Kidney (tissue), 13 donors: ENCODE measurements at regions not wholly inside any gene's neighbourhood (a gene's known extent, or its start where the extent isn't known, plus 50 kb on each side); places are given as distances from the start of the nearest gene placed in this dataset.

Experiments
- DNase-seq, 5 donors: peaks; one replicate each; pipeline ENCODE4 v3.0.0-alpha.2; 2013 to 2020
- FAIRE-seq: peaks from 2 replicates; lab custom pipeline; 2012; peaks lifted over from hg19 to GRCh38; lab: Jason Lieb, UNC
- H3K27ac ChIP-seq, 2 donors: one replicate each; pipeline ENCODE4 v1.7.0; 2013; ENCODE audit warnings: low read depth in 2 of 2, low read length in 2 of 2, inconsistent platforms in 1 of 2
- H3K27me3 ChIP-seq: one replicate; pipeline ENCODE4 v1.7.1; 2013; ENCODE audit warnings: low read length, inconsistent platforms; ENCODE audit not compliant: control insufficient read depth, insufficient read depth
- H3K36me3 ChIP-seq, 3 donors: one replicate each; pipeline versions ENCODE4 v1.7.0 to v1.7.1; 2013; ENCODE audit warnings: low read length in 3 of 3, control low read depth in 1 of 3, inconsistent platforms in 1 of 3; ENCODE audit not compliant: insufficient read depth in 3 of 3, control insufficient read depth in 2 of 3
- H3K4me1 ChIP-seq, 3 donors: one replicate each; pipeline versions ENCODE4 v1.7.0 to v1.7.1; 2013; ENCODE audit warnings: low read length in 3 of 3, inconsistent platforms in 1 of 3, low read depth in 1 of 3; ENCODE audit not compliant: control insufficient read depth in 2 of 3, insufficient read depth in 2 of 3
- H3K4me3 ChIP-seq, 3 donors: one replicate each; pipeline versions ENCODE4 v1.7.0 to v1.8.1; 2013; ENCODE audit warnings: low read length in 3 of 3, control low read depth in 1 of 3, inconsistent platforms in 1 of 3
- H3K9ac ChIP-seq, 3 donors: one replicate each; pipeline versions ENCODE4 v1.7.0 to v1.7.1; 2013; ENCODE audit warnings: low read length in 3 of 3, control low read depth in 1 of 3, inconsistent platforms in 1 of 3
- H3K9me3 ChIP-seq, 3 donors: one replicate each; pipeline versions ENCODE4 v1.7.0 to v1.7.1; 2013; ENCODE audit warnings: low read length in 3 of 3, control low read depth in 1 of 3, inconsistent platforms in 1 of 3; ENCODE audit not compliant: control insufficient read depth in 2 of 3, insufficient read depth in 1 of 3
- CTCF ChIP-seq: IDR thresholded peaks from 3 replicates; pipeline ENCODE4 v1.5.1; 2012; ENCODE audit warnings: mild to moderate bottlenecking, moderate library complexity, borderline replicate concordance; ENCODE audit not compliant: insufficient read depth; ENCODE audit errors: extremely low read depth
- intact Hi-C: fragments of 100-400 bp; cut with DNase I; formaldehyde crosslinking; loops from one replicate; pipeline ENCODE4 v1.11.1; 2022
- donor health status: control.
- donor health status: control.
- donor health status: control.
- donor health status: control.
- donor health status: control.
- donor health status: DM: yes; HTN: yes; CAD: no.
- donor health status: Normal renal cell carcinoma (clear cell type).

GRCh38 chr4:20430259-20430941, 178.7 kb downstream of the SLIT2 start:
- H3K9ac ChIP-seq = no peak overlapping the region
- no peaks in the 10 kb centered on the region for H3K4me1 ChIP-seq
- H3K4me3 ChIP-seq = no peak overlapping the region
- intact Hi-C loops = no loop called here
- no peak for DNase-seq
- no peak for FAIRE-seq
- H3K27ac ChIP-seq = no peak overlapping the region
- no peaks in the 10 kb centered on the region for H3K27me3 ChIP-seq
- TF ChIP-seq CTCF = no peak
- H3K9me3 ChIP-seq = no peaks in the 10 kb centered on the region
- H3K36me3 ChIP-seq = no peaks in the 10 kb centered on the region

GRCh38 chr4:20431543-20431951, 179.8 kb downstream of the SLIT2 start:
- intact Hi-C loops = no loop called here
- H3K27ac ChIP-seq = no peak overlapping the region
- H3K9ac ChIP-seq = no peak overlapping the region
- no peak for TF ChIP-seq CTCF
- FAIRE-seq (no peak), DNase-seq (peak in 1 of 5 donors; percentile 37)
- H3K4me3 ChIP-seq = no peak overlapping the region
- H3K4me1 ChIP-seq = no peaks in the 10 kb centered on the region
- H3K36me3 ChIP-seq = no peaks in the 10 kb centered on the region
- no peaks in the 10 kb centered on the region for H3K27me3 ChIP-seq
- no peaks in the 10 kb centered on the region for H3K9me3 ChIP-seq

GRCh38 chr4:20432088-20432487, 180.4 kb downstream of the SLIT2 start:
- intact Hi-C loops = no loop called here
- Histone ChIP-seq H3K27me3 (no peaks in the 10 kb centered on the region), H3K27ac (no peak overlapping the region), H3K9me3 (no peaks in the 10 kb centered on the region), H3K9ac (no peak overlapping the region), H3K4me3 (peak overlapping the region in 1 of 3 donors; percentile 10), H3K36me3 (no peaks in the 10 kb centered on the region), H3K4me1 (no peaks in the 10 kb centered on the region)
- TF ChIP-seq CTCF = no peak
- FAIRE-seq = no peak
- DNase-seq = no peak
